ENCODE measurements at regions not wholly inside any gene's neighbourhood (a gene's known extent, or its start where the extent isn't known, plus 50 kb on each side); places are given as distances from the start of the nearest gene placed in this dataset.

GRCh38 chr6:21429291-21429690, 164.3 kb upstream of the SOX4 start:
- intact Hi-C loops (cut with DNase I; ENCODE audit: low total_unique reads), result no loop called here
- TF ChIP-seq POLR2A (IDR thresholded peaks at IDR 0.05) (no peak), EP300 (IDR thresholded peaks at IDR 0.05) (no peak), POLR2AphosphoS5 (IDR thresholded peaks at IDR 0.05) (no peak)
- TF ChIP-seq, protein P1, sequence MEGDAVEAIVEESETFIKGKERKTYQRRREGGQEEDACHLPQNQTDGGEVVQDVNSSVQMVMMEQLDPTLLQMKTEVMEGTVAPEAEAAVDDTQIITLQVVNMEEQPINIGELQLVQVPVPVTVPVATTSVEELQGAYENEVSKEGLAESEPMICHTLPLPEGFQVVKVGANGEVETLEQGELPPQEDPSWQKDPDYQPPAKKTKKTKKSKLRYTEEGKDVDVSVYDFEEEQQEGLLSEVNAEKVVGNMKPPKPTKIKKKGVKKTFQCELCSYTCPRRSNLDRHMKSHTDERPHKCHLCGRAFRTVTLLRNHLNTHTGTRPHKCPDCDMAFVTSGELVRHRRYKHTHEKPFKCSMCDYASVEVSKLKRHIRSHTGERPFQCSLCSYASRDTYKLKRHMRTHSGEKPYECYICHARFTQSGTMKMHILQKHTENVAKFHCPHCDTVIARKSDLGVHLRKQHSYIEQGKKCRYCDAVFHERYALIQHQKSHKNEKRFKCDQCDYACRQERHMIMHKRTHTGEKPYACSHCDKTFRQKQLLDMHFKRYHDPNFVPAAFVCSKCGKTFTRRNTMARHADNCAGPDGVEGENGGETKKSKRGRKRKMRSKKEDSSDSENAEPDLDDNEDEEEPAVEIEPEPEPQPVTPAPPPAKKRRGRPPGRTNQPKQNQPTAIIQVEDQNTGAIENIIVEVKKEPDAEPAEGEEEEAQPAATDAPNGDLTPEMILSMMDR (IDR thresholded peaks at IDR 0.05), result no peak
- no peak overlapping the region for H3K27ac ChIP-seq
- no peaks in the 10 kb centered on the region for H3K9me3 ChIP-seq
- H3K4me3 ChIP-seq, result no peak overlapping the region
- 81 to 94% (median 92%) methylated on average over 2 of the region's 2 CpGs for WGBS, 5 donors
- H3K27me3 ChIP-seq, result no peaks in the 10 kb centered on the region
- no peaks in the 10 kb centered on the region for H3K36me3 ChIP-seq
- no peaks in the 10 kb centered on the region for H3K4me1 ChIP-seq
- DNase-seq, result no peak

- Histone ChIP-seq H3K27ac (no peak overlapping the region), H3K4me3 (no peak overlapping the region), H3K27me3 (no peaks in the 10 kb centered on the region), H3K36me3 (no peaks in the 10 kb centered on the region), H3K9me3 (no peaks in the 10 kb centered on the region), H3K4me1 (no peaks in the 10 kb centered on the region)
- WGBS, 5 donors, result 85 to 97% (median 88%) methylated on average over 4 of the region's 4 CpGs
- intact Hi-C loops (cut with DNase I; ENCODE audit: low total_unique reads), result no loop called here
- TF ChIP-seq, protein P1 (IDR thresholded peaks at IDR 0.05), result no peak
- no peak for TF ChIP-seq POLR2A (IDR thresholded peaks at IDR 0.05)
- TF ChIP-seq POLR2AphosphoS5 (IDR thresholded peaks at IDR 0.05), result no peak
- TF ChIP-seq EP300 (IDR thresholded peaks at IDR 0.05), result no peak
- no peak for DNase-seq
Measured at GRCh38 chr6:21431526-21431925, 162.0 kb upstream of the SOX4 start.

DNA sequence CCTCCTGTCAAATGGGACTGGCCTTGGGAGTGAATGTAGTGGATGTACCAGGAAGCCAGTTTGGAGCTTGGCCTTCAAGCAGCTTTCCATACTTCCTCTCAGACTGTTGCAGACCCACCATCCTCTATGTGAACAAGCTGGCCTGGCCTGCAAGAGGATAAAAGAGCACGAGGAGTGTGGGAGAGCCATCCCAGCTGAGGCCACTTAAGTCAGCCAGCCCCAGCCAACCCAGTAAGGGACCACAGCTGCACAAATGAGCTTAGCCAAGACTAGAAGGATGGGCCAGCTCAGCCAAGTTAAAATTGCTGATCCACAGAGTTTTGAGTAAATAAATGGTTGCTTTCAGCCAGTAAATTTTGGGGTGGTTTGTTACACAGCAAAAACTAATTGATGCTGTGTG, 156.9 kb upstream of the SOX4 start:
- Histone ChIP-seq H3K36me3 (no peaks in the 10 kb centered on the region), H3K4me3 (no peak overlapping the region), H3K27me3 (no peaks in the 10 kb centered on the region), H3K27ac (no peak overlapping the region), H3K4me1 (no peaks in the 10 kb centered on the region), H3K9me3 (no peaks in the 10 kb centered on the region)
- no peak for DNase-seq
- 64 to 96% (median 79%) methylated on average over 1 of the region's 1 CpG for WGBS, 5 donors
- intact Hi-C loops (cut with DNase I; ENCODE audit: low total_unique reads), result no loop called here
- TF ChIP-seq POLR2A (IDR thresholded peaks at IDR 0.05), result no peak
- TF ChIP-seq, protein P1 (IDR thresholded peaks at IDR 0.05), result no peak
- no peak for TF ChIP-seq EP300 (IDR thresholded peaks at IDR 0.05)
- TF ChIP-seq POLR2AphosphoS5 (IDR thresholded peaks at IDR 0.05), result no peak

DNA sequence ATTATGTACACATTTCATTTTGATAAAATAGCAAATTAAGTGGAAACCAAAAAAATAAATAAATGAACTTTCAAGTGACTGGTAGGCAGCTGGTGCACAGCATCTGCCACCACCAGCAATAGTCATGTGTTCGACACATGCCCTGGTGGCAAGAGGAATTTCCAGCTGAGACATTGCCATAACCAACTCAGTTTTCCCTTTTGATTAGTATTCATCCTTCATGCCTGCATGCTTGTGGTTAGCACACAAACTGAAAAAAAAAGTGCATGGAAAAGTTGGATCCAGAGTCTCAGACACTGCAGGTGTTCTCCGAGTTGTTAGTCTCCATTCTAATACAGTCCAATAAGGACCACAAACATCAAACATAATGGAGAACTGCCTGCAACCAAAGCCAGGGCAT, 156.0 kb upstream of the SOX4 start:
- Histone ChIP-seq H3K4me3 (no peak overlapping the region), H3K36me3 (no peaks in the 10 kb centered on the region), H3K27ac (no peak overlapping the region), H3K4me1 (no peaks in the 10 kb centered on the region), H3K27me3 (no peaks in the 10 kb centered on the region), H3K9me3 (no peaks in the 10 kb centered on the region)
- WGBS, 5 donors, result 92 to 100% (median 98%) methylated on average over 2 of the region's 2 CpGs
- TF ChIP-seq, protein P1 (IDR thresholded peaks at IDR 0.05), result no peak
- TF ChIP-seq EP300 (IDR thresholded peaks at IDR 0.05) (no peak), POLR2AphosphoS5 (IDR thresholded peaks at IDR 0.05) (no peak), POLR2A (IDR thresholded peaks at IDR 0.05) (no peak)
- intact Hi-C loops (cut with DNase I; ENCODE audit: low total_unique reads), result no loop called here
- no peak for DNase-seq
